ENCODE measurements at regions not wholly inside any gene's neighbourhood (a gene's known extent, or its start where the extent isn't known, plus 50 kb on each side); places are given as distances from the start of the nearest gene placed in this dataset.

DNA sequence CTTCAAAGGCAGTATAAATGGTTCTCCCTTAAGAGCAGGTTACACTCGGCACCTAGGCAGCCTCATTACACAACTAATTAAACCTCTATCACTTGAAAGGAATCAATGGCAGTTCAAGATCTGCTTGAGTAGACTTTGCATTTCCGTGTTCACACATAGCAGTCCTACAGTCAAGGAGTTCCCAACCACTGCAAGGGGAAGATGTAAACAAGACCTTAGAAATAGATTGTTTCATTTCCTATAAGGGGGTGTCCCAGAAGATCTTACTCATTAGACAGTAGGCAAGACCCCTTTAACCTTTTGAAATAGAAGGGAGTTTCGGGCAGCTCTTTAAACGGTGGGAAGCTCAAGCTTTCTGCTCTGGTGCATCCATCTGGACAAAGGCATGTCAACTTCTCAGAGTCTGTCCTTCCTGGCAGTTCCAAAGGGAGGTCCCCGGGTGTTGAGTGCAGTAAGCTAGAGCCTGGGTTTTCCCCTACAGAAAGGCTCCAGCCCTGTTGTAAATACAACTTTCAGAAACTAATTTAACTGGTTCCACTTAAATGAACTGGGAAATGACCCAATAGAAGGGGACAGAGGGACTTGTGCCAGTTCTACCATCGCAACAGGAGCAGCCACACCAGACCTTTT is 150.8 kb downstream of the RBMX2 start:
- DNase-seq (no peak), ATAC-seq (ENCODE audit: insufficient read depth, low read depth) (no peak)
- Histone ChIP-seq H3K9ac (ENCODE audit: low read depth, low read length) (no peak overlapping the region), H2AFZ (ENCODE audit: low read depth, low read length) (no peak overlapping the region), H3K4me1 (ENCODE audit: insufficient read depth, low read length) (no peaks in the 10 kb centered on the region), H3K79me2 (ENCODE audit: insufficient read depth, low read length) (no peaks in the 10 kb centered on the region), H3K4me2 (ENCODE audit: insufficient read depth, low read length) (no peak overlapping the region), H3K27me3 (ENCODE audit: insufficient read depth, low read length, poor library complexity) (peaks cover 4% of the 10 kb centered on the region), H4K20me1 (ENCODE audit: insufficient read depth, low read length) (no peaks in the 10 kb centered on the region), H3K9me3 (ENCODE audit: insufficient read depth, low read length, severe bottlenecking) (no peaks in the 10 kb centered on the region), H3K36me3 (ENCODE audit: insufficient read depth, low read length) (no peaks in the 10 kb centered on the region), H3K27ac (ENCODE audit: low read length) (no peak overlapping the region), H3K4me3 (ENCODE audit: low read depth in 1 of 2, low read length in 2 of 2) (no peak overlapping the region)
- TF ChIP-seq, protein P1, sequence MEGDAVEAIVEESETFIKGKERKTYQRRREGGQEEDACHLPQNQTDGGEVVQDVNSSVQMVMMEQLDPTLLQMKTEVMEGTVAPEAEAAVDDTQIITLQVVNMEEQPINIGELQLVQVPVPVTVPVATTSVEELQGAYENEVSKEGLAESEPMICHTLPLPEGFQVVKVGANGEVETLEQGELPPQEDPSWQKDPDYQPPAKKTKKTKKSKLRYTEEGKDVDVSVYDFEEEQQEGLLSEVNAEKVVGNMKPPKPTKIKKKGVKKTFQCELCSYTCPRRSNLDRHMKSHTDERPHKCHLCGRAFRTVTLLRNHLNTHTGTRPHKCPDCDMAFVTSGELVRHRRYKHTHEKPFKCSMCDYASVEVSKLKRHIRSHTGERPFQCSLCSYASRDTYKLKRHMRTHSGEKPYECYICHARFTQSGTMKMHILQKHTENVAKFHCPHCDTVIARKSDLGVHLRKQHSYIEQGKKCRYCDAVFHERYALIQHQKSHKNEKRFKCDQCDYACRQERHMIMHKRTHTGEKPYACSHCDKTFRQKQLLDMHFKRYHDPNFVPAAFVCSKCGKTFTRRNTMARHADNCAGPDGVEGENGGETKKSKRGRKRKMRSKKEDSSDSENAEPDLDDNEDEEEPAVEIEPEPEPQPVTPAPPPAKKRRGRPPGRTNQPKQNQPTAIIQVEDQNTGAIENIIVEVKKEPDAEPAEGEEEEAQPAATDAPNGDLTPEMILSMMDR (IDR thresholded peaks at IDR 0.05; ENCODE audit: borderline replicate concordance, extremely low read depth, low read length, poor library complexity, severe bottlenecking) = no peak
- no peak for TF ChIP-seq EZH2 (IDR thresholded peaks at IDR 0.05; ENCODE audit: borderline replicate concordance, low read depth, low read length, severe bottlenecking)

DNA sequence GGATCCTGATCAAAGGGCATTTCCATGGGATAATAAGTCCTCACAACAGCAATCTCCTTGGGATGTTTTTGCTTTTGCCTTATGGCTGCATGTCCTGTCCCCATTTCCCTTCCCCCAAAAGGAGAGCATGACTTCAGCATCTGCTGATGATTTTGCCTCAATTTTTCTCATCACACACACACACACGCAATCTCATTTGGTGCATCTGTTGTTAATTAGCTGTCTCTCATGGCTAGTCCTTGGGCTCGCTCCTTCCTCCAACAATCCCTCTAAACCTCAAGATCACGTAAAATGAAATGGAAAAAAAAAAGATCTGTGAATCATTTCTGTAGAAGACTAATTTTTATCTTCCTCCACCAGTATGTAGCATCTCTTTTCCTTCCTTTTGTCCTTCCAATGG is 153.6 kb downstream of the RBMX2 start:
- H3K9me3 ChIP-seq (ENCODE audit: insufficient read depth, low read length, severe bottlenecking) = no peaks in the 10 kb centered on the region
- ATAC-seq (ENCODE audit: insufficient read depth, low read depth) = no peak
- peaks cover 4% of the 10 kb centered on the region for H3K27me3 ChIP-seq (ENCODE audit: insufficient read depth, low read length, poor library complexity)
- H3K4me3 ChIP-seq (ENCODE audit: low read depth in 1 of 2, low read length in 2 of 2) = no peak overlapping the region
- no peaks in the 10 kb centered on the region for H3K4me1 ChIP-seq (ENCODE audit: insufficient read depth, low read length)
- no peak overlapping the region for H3K4me2 ChIP-seq (ENCODE audit: insufficient read depth, low read length)
- H3K36me3 ChIP-seq (ENCODE audit: insufficient read depth, low read length) = no peaks in the 10 kb centered on the region
- H3K9ac ChIP-seq (ENCODE audit: low read depth, low read length) = no peak overlapping the region
- H2AFZ ChIP-seq (ENCODE audit: low read depth, low read length) = no peak overlapping the region
- DNase-seq = no peak
- H3K79me2 ChIP-seq (ENCODE audit: insufficient read depth, low read length) = no peaks in the 10 kb centered on the region
- no peak for TF ChIP-seq EZH2 (IDR thresholded peaks at IDR 0.05; ENCODE audit: borderline replicate concordance, low read depth, low read length, severe bottlenecking)
- TF ChIP-seq, protein P1 (IDR thresholded peaks at IDR 0.05; ENCODE audit: borderline replicate concordance, extremely low read depth, low read length, poor library complexity, severe bottlenecking) = no peak
- H3K27ac ChIP-seq (ENCODE audit: low read length) = no peak overlapping the region
- H4K20me1 ChIP-seq (ENCODE audit: insufficient read depth, low read length) = no peaks in the 10 kb centered on the region

DNA sequence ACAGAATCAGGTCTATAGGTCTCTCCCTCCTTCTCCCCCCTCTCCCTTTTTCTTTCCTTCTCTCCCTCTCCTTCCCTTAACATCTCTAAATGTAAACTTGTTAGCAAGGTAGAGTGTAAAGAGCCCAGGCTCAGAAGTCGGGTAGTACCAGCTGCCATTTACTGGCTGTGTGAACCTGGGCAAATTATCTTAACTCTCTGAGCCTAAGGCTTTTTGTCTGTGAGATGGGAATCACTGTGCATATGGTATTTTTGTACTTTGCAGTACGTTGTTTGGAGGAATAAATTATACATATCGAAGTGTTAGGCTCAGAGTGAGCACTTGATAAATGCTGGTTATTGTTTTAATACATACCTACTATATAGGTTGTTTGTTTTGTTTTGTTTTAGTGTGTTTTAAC is 154.0 kb downstream of the RBMX2 start:
- H3K9me3 ChIP-seq (ENCODE audit: insufficient read depth, low read length, severe bottlenecking) = no peaks in the 10 kb centered on the region

More for the DNA sequence above, 154.0 kb downstream of the RBMX2 start:
- H3K36me3 ChIP-seq (ENCODE audit: insufficient read depth, low read length) = no peaks in the 10 kb centered on the region
- TF ChIP-seq, protein P1 (IDR thresholded peaks at IDR 0.05; ENCODE audit: borderline replicate concordance, extremely low read depth, low read length, poor library complexity, severe bottlenecking) = no peak
- TF ChIP-seq EZH2 (IDR thresholded peaks at IDR 0.05; ENCODE audit: borderline replicate concordance, low read depth, low read length, severe bottlenecking) = no peak
- no peak overlapping the region for H3K9ac ChIP-seq (ENCODE audit: low read depth, low read length)
- H3K79me2 ChIP-seq (ENCODE audit: insufficient read depth, low read length) = no peaks in the 10 kb centered on the region
- H4K20me1 ChIP-seq (ENCODE audit: insufficient read depth, low read length) = no peaks in the 10 kb centered on the region
- H3K4me1 ChIP-seq (ENCODE audit: insufficient read depth, low read length) = no peaks in the 10 kb centered on the region
- peaks cover 4% of the 10 kb centered on the region for H3K27me3 ChIP-seq (ENCODE audit: insufficient read depth, low read length, poor library complexity)
- H3K27ac ChIP-seq (ENCODE audit: low read length) = no peak overlapping the region
- H3K4me2 ChIP-seq (ENCODE audit: insufficient read depth, low read length) = no peak overlapping the region
- H2AFZ ChIP-seq (ENCODE audit: low read depth, low read length) = no peak overlapping the region
- no peak overlapping the region for H3K4me3 ChIP-seq (ENCODE audit: low read depth in 1 of 2, low read length in 2 of 2)
- ATAC-seq (ENCODE audit: insufficient read depth, low read depth) (no peak), DNase-seq (no peak)

Data from DND-41 (cell line).